ENCODE measurements at regions not wholly inside any gene's neighbourhood (a gene's known extent, or its start where the extent isn't known, plus 50 kb on each side); places are given as distances from the start of the nearest gene placed in this dataset.

- no peaks in the 10 kb centered on the region for H3K4me1 ChIP-seq (ENCODE audit: control insufficient read depth in 1 of 2, low read depth in 2 of 2)
- H3K4me3 ChIP-seq = no peak overlapping the region
- ATAC-seq (ENCODE audit: insufficient number of reproducible peaks, low FRiP score, low read depth) = no peak
- no peaks in the 10 kb centered on the region for H3K36me3 ChIP-seq
- no peaks in the 10 kb centered on the region for H3K27me3 ChIP-seq (replicated peaks; ENCODE audit: insufficient read depth)
- H3K27ac ChIP-seq = no peak overlapping the region
- no peak for DNase-seq (ENCODE audit: low spot score)
- no peaks in the 10 kb centered on the region for H3K9me3 ChIP-seq
- TF ChIP-seq, protein P1, sequence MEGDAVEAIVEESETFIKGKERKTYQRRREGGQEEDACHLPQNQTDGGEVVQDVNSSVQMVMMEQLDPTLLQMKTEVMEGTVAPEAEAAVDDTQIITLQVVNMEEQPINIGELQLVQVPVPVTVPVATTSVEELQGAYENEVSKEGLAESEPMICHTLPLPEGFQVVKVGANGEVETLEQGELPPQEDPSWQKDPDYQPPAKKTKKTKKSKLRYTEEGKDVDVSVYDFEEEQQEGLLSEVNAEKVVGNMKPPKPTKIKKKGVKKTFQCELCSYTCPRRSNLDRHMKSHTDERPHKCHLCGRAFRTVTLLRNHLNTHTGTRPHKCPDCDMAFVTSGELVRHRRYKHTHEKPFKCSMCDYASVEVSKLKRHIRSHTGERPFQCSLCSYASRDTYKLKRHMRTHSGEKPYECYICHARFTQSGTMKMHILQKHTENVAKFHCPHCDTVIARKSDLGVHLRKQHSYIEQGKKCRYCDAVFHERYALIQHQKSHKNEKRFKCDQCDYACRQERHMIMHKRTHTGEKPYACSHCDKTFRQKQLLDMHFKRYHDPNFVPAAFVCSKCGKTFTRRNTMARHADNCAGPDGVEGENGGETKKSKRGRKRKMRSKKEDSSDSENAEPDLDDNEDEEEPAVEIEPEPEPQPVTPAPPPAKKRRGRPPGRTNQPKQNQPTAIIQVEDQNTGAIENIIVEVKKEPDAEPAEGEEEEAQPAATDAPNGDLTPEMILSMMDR (IDR thresholded peaks at IDR 0.05) = no peak
Observed at GRCh38 chr20:51860111-51860882, 58.0 kb upstream of the SALL4 start.

DNA sequence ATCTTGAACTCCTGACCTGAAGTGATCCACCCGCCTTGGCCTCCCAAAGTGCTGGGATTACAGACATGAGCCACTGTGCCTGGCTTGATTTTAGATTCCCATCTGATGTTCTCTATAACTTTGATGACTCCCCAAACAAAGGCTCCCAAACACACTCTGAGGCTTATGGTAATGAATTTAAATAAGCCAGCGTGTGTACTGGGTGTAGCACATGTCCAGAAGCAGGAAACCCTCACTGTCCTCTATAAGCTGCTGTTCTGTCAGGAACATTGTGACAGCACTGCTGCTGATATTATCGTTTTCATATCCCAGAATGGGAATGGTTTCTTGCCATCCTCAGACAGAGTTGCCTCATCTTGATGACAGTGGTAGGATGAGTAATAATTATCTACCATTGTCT is 54.1 kb upstream of the SALL4 start:
- no peak overlapping the region for H3K4me3 ChIP-seq
- no peak overlapping the region for H3K27ac ChIP-seq
- H3K9me3 ChIP-seq = no peaks in the 10 kb centered on the region
- no peak for DNase-seq (ENCODE audit: low spot score)
- H3K27me3 ChIP-seq (replicated peaks; ENCODE audit: insufficient read depth) = no peaks in the 10 kb centered on the region
- H3K36me3 ChIP-seq = no peaks in the 10 kb centered on the region
- TF ChIP-seq, protein P1 (IDR thresholded peaks at IDR 0.05) = no peak
- H3K4me1 ChIP-seq (ENCODE audit: control insufficient read depth in 1 of 2, low read depth in 2 of 2) = no peaks in the 10 kb centered on the region
- no peak for ATAC-seq (ENCODE audit: insufficient number of reproducible peaks, low FRiP score, low read depth)

- no peaks in the 10 kb centered on the region for H3K9me3 ChIP-seq
- no peaks in the 10 kb centered on the region for H3K27me3 ChIP-seq (replicated peaks; ENCODE audit: insufficient read depth)
- H3K27ac ChIP-seq = no peak overlapping the region
- ATAC-seq (ENCODE audit: insufficient number of reproducible peaks, low FRiP score, low read depth) = no peak
- DNase-seq (ENCODE audit: low spot score) = no peak
- H3K36me3 ChIP-seq = no peaks in the 10 kb centered on the region
- no peak overlapping the region for H3K4me3 ChIP-seq
- H3K4me1 ChIP-seq (ENCODE audit: control insufficient read depth in 1 of 2, low read depth in 2 of 2) = no peaks in the 10 kb centered on the region
- TF ChIP-seq, protein P1 (IDR thresholded peaks at IDR 0.05) = no peak
Observed at GRCh38 chr20:51854921-51855320, 52.6 kb upstream of the SALL4 start.

Data from thoracic aorta (tissue), 2 donors.